NT2/D1 (cell line): ENCODE measurements at regions not wholly inside any gene's neighbourhood (a gene's known extent, or its start where the extent isn't known, plus 50 kb on each side); places are given as distances from the start of the nearest gene placed in this dataset.

Experiments
- SUZ12 ChIP-seq: IDR thresholded peaks from 2 replicates; pipeline ENCODE4 v1.6.1; 2011; ENCODE audit not compliant: insufficient read length, insufficient read depth; ENCODE audit errors: extremely low read depth
- YY1 ChIP-seq: IDR thresholded peaks from 2 replicates; pipeline ENCODE4 v1.6.1; 2011; ENCODE audit not compliant: insufficient read length, insufficient read depth
- ZNF274 ChIP-seq: IDR thresholded peaks from 2 replicates; pipeline ENCODE4 v1.6.1; 2011; ENCODE audit warnings: mild to moderate bottlenecking, low read depth, low read length

DNA sequence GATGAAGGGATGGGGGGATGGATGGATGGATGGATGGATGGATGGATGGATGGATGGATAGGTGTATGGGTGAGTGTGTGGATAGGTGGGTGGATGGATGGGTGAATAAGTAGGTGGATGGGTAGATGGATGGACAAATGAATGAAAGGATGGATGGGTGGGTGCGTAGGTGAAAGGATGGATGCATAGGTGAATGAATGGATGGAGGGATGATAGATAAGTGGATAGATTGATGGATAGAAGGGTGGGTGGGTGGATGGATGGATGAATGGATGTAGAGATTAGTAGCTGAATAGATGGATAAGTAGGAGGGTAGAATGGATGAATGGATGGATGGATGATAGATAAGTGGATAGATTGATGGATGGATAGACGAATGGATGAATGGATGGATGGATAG lies 152.7 kb downstream of the MN1 start:
- TF ChIP-seq ZNF274: no peak
- no peak for TF ChIP-seq YY1
- no peak for TF ChIP-seq SUZ12
